ENCODE measurements at regions not wholly inside any gene's neighbourhood (a gene's known extent, or its start where the extent isn't known, plus 50 kb on each side); places are given as distances from the start of the nearest gene placed in this dataset.
"Not testable (repeated sequence)": the region's sequence is repeated elsewhere in the genome, so short reads cannot be mapped to it uniquely, and the experiment has no call there.

- ATAC-seq (ENCODE audit: insufficient read depth, low read depth), result no peak
- no peaks in the 10 kb centered on the region for H3K79me2 ChIP-seq (ENCODE audit: insufficient read depth, low read length)
Observed at GRCh38 chr11:14588681-14589080, 54.9 kb upstream of the PDE3B start.

DNA sequence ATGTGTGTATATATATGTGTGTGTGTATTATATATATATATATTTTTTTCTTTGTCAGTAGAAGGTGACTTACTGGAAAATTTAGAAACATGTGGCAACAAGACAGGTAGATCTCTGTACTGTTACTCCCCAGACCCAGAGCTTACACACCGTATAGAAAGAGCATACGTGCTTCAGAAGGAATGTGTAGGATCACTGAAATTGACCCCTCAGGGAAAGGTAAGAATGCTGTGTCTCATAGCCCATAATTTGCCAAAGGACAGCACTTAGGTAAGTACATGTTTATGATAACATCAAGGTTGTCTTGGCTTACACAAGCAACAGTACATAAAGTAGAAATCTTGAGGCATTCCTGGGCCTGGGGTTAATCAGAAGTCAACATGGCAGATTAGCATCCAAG lies 54.2 kb upstream of the PDE3B start:
- H2AFZ ChIP-seq (ENCODE audit: low read depth, low read length), result no peak overlapping the region
- H3K27me3 ChIP-seq (ENCODE audit: insufficient read depth, low read length, poor library complexity), result no peaks in the 10 kb centered on the region
- no peak overlapping the region for H3K27ac ChIP-seq (ENCODE audit: low read length)
- H3K4me2 ChIP-seq (ENCODE audit: insufficient read depth, low read length), result no peak overlapping the region
- no peak overlapping the region for H3K9ac ChIP-seq (ENCODE audit: low read depth, low read length)
- DNase-seq (no peak), ATAC-seq (ENCODE audit: insufficient read depth, low read depth) (no peak)
- H3K4me3 ChIP-seq (ENCODE audit: low read depth in 1 of 2, low read length in 2 of 2), result no peak overlapping the region
- H3K36me3 ChIP-seq (ENCODE audit: insufficient read depth, low read length), result no peaks in the 10 kb centered on the region; the same call in 1 of the 2 replicates
- H3K4me1 ChIP-seq (ENCODE audit: insufficient read depth, low read length), result no peaks in the 10 kb centered on the region
- no peaks in the 10 kb centered on the region for H3K79me2 ChIP-seq (ENCODE audit: insufficient read depth, low read length)
- H3K9me3 ChIP-seq (ENCODE audit: insufficient read depth, low read length, severe bottlenecking), result no peaks in the 10 kb centered on the region
- no peaks in the 10 kb centered on the region for H4K20me1 ChIP-seq (ENCODE audit: insufficient read depth, low read length)
- TF ChIP-seq EZH2 (IDR thresholded peaks at IDR 0.05; ENCODE audit: borderline replicate concordance, low read depth, low read length, severe bottlenecking), result no peak
- no peak for TF ChIP-seq CTCF (IDR thresholded peaks at IDR 0.05; ENCODE audit: borderline replicate concordance, extremely low read depth, low read length, poor library complexity, severe bottlenecking)

More at GRCh38 chr11:14588681-14589080, 54.9 kb upstream of the PDE3B start:
- Histone ChIP-seq H4K20me1 (ENCODE audit: insufficient read depth, low read length) (no peaks in the 10 kb centered on the region), H3K36me3 (ENCODE audit: insufficient read depth, low read length) (no peaks in the 10 kb centered on the region; the same call in 1 of the 2 replicates), H3K4me1 (ENCODE audit: insufficient read depth, low read length) (peaks cover 5% of the 10 kb centered on the region), H2AFZ (ENCODE audit: low read depth, low read length) (no peak overlapping the region), H3K9me3 (ENCODE audit: insufficient read depth, low read length, severe bottlenecking) (no peaks in the 10 kb centered on the region), H3K27ac (ENCODE audit: low read length) (no peak overlapping the region), H3K4me2 (ENCODE audit: insufficient read depth, low read length) (no peak overlapping the region), H3K4me3 (ENCODE audit: low read depth in 1 of 2, low read length in 2 of 2) (no peak overlapping the region), H3K9ac (ENCODE audit: low read depth, low read length) (no peak overlapping the region), H3K27me3 (ENCODE audit: insufficient read depth, low read length, poor library complexity) (no peaks in the 10 kb centered on the region)
- DNase-seq, result no peak
- no peak for TF ChIP-seq EZH2 (IDR thresholded peaks at IDR 0.05; ENCODE audit: borderline replicate concordance, low read depth, low read length, severe bottlenecking)
- no peak for TF ChIP-seq CTCF (IDR thresholded peaks at IDR 0.05; ENCODE audit: borderline replicate concordance, extremely low read depth, low read length, poor library complexity, severe bottlenecking)

DNA sequence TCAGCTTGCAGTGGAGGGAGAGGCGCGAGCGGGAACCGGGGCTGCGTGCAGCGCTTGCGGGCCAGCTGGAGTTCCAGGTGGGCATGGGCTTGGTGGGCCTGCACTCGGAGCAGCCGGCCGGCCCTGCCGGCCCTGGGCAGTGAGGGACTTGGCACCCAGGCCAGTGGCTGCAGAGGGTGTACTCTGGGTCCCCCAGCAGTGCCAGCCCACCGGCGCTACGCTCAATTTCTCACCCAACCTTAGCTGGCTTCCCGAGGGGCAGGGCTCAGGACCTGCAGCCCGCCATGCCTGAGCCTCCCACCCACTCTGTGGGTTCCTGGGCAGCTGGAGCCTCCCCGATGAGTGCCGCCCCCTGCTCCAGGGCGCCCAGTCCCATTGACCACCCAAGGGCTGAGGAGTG lies 52.6 kb upstream of the PDE3B start:
- H3K27me3 ChIP-seq (ENCODE audit: insufficient read depth, low read length, poor library complexity); H2AFZ ChIP-seq (ENCODE audit: low read depth, low read length); H3K4me3 ChIP-seq (ENCODE audit: low read depth in 1 of 2, low read length in 2 of 2); DNase-seq; H3K36me3 ChIP-seq (ENCODE audit: insufficient read depth, low read length); H3K9ac ChIP-seq (ENCODE audit: low read depth, low read length); H3K4me2 ChIP-seq (ENCODE audit: insufficient read depth, low read length); H3K9me3 ChIP-seq (ENCODE audit: insufficient read depth, low read length, severe bottlenecking); H3K4me1 ChIP-seq (ENCODE audit: insufficient read depth, low read length); ATAC-seq (ENCODE audit: insufficient read depth, low read depth); H4K20me1 ChIP-seq (ENCODE audit: insufficient read depth, low read length); H3K79me2 ChIP-seq (ENCODE audit: insufficient read depth, low read length): not testable (repeated sequence)
- H3K27ac ChIP-seq (ENCODE audit: low read length), result 0 out of 2 replicates have a peak overlapping the region, but pooled peaks have one; percentile 34

- H3K4me2 ChIP-seq (ENCODE audit: insufficient read depth, low read length), result no peak overlapping the region
- H3K9me3 ChIP-seq (ENCODE audit: insufficient read depth, low read length, severe bottlenecking), result no peaks in the 10 kb centered on the region
Observed at GRCh38 chr11:14593671-14594070, 49.9 kb upstream of the PDE3B start.

More at GRCh38 chr11:14593671-14594070, 49.9 kb upstream of the PDE3B start:
- H3K9ac ChIP-seq (ENCODE audit: low read depth, low read length), result no peak overlapping the region
- H3K27me3 ChIP-seq (ENCODE audit: insufficient read depth, low read length, poor library complexity), result no peaks in the 10 kb centered on the region
- H3K36me3 ChIP-seq (ENCODE audit: insufficient read depth, low read length), result no peaks in the 10 kb centered on the region; the same call in none of the 2 replicates
- H3K79me2 ChIP-seq (ENCODE audit: insufficient read depth, low read length), result no peaks in the 10 kb centered on the region
- TF ChIP-seq CTCF (IDR thresholded peaks at IDR 0.05; ENCODE audit: borderline replicate concordance, extremely low read depth, low read length, poor library complexity, severe bottlenecking) (no peak), EZH2 (IDR thresholded peaks at IDR 0.05; ENCODE audit: borderline replicate concordance, low read depth, low read length, severe bottlenecking) (no peak)
- ATAC-seq (ENCODE audit: insufficient read depth, low read depth) (peak; percentile 44; the same call in 1 of the 3 replicates), DNase-seq (no peak)
- H3K4me3 ChIP-seq (ENCODE audit: low read depth in 1 of 2, low read length in 2 of 2), result no peak overlapping the region
- peaks cover 9% of the 10 kb centered on the region for H3K4me1 ChIP-seq (ENCODE audit: insufficient read depth, low read length)
- no peak overlapping the region for H2AFZ ChIP-seq (ENCODE audit: low read depth, low read length)
- no peaks in the 10 kb centered on the region for H4K20me1 ChIP-seq (ENCODE audit: insufficient read depth, low read length)
- no peak overlapping the region for H3K27ac ChIP-seq (ENCODE audit: low read length)

Measured in DND-41 (cell line).